SKM-1 (cell line): ENCODE measurements at regions not wholly inside any gene's neighbourhood (a gene's known extent, or its start where the extent isn't known, plus 50 kb on each side); places are given as distances from the start of the nearest gene placed in this dataset.
"Not testable (repeated sequence)": the region's sequence is repeated elsewhere in the genome, so short reads cannot be mapped to it uniquely, and the experiment has no call there.

Experiments used
- DNase-seq: peaks from one replicate; lab custom pipeline; 2025; ENCODE audit not compliant: unreplicated experiment; lab: John Stamatoyannopoulos, UW

DNA sequence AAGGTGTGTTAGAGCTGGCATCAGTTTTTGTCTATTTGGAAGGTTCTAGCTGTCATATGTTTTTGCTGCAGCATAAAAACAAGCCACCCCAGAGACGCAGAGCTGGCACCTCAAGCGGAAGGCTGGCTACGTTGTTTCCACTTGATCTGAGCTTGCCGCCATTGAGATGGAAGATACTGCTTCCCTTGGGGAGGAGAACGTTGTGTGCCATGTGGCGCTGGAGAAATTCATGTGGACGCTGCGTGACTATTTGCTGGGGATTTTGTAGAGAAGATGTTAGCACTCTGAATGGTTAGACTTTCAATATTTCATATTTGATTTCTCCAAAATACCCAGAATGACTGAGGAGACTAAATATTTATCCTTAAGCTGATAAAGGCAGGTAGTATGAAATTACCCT, 216.2 kb upstream of the ST6GAL2 start:
- no peak for DNase-seq

DNA sequence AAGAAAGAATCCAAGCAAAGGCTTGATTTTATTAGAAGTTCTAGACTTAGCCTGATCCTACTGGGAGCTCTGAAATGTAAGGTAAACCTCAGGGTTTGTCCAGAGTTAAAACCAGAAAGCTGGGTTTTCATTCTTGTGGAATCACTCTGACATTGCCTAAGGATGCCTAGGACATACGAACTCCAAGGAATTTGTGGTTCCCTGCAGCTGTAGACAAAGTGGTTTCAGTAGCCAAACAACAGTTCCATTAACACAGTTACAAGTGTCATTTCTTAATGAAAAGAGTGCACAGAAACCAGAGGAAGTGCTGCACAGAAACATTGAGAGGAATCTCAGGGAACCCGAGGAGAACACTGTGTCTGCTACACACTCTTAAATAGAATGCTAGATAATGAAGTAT, 221.4 kb upstream of the ST6GAL2 start:
- no peak for DNase-seq

DNA sequence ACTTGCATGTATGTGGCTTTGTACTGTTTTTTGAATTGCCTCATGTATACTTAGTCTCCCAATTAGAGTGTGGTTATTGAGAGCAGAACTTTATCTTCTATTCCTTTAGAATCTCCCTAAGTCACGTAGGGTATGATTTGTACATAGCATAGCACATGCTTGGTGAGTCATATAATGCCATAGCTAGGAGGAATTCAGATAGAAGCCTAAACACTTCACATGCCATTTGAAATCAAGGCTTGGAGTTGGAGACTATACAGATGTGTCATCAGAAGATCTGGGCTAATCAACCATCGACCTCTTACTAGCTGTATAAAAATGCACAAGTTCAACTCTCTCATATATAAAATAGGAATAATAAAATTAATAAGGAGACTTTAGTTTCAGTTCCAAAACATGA, 222.6 kb upstream of the ST6GAL2 start:
- no peak for DNase-seq

DNA sequence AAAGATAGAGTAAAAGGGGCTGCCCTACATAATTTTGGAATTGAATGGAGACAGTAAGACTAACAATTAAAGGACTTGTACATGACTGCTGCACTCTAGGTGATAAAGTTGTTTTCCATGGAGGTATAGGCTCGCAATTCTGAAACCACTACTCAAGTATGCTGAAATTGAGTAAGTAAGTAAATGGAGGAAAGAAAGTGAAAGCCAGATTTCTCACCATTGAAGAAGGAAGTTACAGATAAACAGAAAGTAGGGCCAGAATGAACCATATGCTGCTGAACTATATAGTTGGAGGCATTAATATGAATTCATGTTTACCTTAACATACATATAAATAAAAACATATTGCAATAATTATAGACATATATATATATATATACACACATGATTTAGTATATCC, 225.7 kb upstream of the ST6GAL2 start:
- no peak for DNase-seq

DNA sequence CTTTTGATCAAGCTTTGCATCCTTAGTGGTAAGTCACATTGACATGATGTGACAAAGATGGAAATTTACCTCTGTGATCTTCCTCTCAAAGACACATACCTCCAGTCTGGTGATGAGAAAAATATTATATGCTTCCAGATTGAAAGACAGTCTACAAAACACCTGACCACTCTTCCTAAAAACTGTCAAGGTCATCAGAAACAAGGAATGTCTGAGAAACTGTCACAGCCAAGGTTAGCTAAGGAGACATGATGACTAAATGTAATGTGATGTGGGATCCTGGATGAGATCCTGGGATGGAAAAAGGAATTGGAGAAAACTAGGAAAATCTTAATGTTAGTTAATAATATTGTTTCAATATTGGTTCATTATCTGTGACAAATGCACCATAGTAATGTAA, 226.6 kb upstream of the ST6GAL2 start:
- no peak for DNase-seq

DNA sequence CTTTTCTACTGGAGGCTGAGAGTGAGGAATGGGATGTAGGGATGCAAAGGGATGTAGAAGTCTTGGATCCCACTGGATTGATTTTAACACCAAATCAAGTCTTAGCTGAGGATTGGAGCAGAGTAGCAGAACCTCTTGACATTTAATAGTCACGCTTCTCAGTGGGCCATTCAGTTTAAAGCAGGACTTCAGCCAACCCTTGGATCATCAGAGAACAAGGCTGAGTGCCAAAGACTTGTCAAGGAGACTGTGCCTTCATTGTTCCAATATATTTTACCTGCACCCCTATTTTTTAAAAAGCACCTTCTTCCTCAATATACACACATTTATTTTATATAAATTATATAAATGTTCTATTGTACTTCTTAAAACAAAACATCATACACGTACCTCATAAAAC, 242.4 kb upstream of the ST6GAL2 start:
- no peak for DNase-seq

DNA sequence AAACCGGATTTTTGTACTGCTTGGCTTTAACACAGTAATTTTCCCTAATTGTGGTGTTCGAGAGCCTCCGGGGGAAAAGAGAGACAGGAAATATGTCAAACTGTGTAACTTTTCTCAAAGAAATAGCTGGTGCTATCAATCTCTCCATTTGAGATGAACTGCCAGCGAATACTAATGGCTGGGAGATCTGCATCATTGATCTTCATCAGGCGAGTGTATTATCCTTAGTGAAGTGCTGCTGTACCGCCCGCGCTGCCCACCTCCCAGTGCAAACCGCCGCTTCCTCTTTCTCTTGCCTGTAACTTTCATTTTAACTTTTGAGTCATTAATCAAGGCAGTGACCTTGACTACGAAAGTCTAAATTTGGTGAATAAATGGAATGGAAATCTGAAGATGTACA, 246.1 kb upstream of the ST6GAL2 start:
- DNase-seq: no peak

DNA sequence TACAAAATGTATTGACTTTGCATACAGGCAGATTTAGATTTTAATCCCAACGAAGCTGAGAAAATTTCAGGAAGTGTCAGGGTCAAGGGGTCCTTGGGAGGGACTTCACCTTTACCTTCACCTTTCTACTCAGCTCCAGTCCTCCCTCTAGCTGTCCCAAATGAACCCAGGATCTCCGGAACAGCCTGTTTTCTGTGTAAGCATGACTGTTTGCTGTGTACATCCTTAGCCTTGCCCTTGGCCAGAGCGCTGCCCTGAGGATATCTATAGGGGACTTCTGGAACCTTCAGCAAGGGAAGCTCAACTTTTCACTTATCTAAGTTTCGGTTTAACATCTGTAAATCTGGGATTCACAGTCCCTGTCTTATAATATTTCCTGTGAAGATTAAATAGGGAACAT, 246.8 kb upstream of the ST6GAL2 start:
- no peak for DNase-seq

DNA sequence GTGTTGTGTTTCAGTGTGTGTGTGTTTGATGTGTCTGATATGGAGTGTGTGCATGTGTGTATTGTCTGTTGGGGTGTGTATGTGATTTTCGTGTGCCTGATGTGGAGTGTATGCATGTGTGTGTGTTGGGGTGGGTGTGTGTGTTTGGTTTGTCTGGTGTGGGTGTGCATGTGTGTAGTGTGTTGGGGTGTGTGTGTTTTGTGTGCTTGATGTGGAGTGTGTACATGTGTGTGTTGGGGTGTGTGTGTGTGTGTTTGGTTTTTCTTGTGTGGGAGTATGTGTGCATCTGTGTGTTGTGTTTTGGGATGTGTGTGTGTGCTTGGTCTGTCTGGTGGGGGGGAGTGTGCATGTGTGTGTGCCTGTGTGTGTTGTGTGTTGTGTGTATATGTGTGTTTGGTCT, 247.4 kb upstream of the ST6GAL2 start:
- no peak for DNase-seq

DNA sequence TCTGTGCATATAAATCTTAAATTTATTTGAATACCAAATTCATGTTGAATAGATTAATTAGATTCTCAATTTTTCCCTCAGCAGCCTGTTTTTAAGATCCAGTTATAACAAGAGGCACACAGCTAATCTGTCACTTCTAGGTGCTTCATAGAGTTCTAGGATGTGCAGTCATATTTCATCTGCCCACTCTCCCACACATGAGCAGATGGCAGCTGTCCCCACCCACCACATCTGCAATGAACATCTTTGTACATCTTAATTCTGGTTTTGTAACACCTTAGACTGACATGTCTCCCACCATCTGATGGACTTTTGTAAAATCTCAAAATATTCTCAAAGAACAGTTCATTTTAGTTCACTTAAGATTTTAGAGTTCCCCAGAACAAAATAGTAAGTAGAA, 250.8 kb upstream of the ST6GAL2 start:
- DNase-seq: no peak

DNA sequence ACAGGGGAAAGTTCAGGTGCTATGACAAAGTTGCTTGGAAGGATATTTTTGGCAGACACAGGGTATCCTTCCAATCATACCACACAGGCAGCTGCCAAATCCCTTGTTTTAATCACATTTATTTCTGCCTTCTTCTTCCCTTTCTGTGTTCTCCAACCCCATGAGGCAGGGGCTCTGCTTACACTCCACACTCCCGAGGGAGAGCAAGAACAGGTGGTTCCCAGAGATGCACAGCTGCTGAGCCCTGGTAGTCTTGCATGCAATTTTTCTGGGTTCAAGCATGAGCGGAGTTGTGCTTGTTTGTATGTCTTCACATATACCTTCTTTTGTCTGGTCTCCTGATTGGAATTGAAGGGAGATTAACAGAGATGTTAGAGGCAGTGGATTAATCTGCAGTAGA, 251.7 kb upstream of the ST6GAL2 start:
- no peak for DNase-seq

DNA sequence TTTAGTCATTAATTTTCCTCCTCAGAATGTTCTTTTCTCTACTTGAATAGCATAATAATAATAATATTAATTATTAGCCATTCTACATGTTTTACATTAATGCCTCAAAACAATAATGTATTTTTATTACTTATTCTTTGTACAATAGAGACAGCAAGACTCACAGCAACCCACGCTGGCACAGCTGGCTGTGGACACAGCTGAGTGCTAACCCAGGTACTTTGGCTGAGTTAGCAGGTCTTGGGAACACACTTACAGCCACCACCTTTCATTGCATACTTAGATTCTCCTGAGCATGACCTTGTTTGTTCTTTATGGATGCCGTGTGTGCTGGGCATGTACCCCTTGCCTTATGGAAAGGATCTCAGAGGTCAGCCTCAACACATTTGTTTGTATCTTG, 260.2 kb upstream of the ST6GAL2 start:
- no peak for DNase-seq

DNA sequence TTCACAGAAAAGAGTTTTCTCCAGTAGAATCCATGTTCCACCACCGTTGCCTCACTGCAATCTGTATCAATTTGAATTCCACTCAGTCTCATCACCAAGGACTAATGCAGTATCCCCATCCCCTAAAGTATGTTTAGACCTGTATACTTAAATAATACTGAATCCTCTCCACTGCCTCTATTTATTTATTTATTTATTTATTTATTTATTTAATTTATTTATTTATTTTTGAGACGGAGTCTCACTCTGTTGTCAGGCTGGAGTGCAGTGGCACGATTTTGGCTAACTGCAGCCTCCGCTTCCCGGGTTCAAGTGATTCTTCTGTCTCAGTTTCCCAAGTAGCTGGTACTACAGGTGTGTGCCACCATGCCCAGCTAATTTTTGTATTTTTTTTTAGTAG, 260.7 kb upstream of the ST6GAL2 start:
- not testable (repeated sequence) for DNase-seq

DNA sequence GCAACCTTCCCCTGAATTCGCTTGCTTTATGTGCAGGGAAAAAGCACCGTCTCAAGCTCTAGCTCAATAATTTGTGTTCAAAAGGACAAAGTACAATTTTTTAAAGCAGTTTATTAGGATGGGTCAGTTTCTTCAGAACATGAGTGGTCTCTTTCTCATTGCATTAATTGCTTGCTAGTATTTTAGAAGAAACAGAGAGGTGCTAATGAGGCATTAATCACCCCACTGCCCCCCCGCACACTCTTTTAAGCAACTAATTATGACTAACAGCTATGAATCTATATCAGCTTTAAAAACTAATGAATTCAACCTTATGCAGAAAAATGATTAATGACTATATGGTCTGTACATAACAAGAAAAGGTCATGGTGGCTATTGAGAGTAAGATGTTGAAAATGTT, 262.1 kb upstream of the ST6GAL2 start:
- DNase-seq: no peak

DNA sequence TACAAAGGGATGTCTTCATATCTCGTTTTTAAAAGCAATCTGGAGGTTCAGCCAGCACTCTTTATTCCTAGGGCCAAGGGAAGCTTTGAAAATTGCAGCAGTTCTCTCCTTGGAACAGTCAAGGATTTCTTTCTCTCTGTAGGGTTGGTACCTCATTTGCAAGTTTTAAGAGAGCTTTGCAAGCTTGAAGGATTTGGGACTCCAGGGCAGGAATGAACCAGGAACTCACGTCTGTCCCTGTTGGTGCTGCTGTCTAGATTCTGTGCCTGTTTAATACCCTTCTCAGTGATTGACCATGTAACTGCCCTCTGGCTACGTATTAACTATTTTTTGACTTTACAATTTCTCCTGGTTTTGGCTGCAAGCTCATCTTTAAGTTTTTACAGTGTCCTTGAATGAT, 262.5 kb upstream of the ST6GAL2 start:
- no peak for DNase-seq

DNA sequence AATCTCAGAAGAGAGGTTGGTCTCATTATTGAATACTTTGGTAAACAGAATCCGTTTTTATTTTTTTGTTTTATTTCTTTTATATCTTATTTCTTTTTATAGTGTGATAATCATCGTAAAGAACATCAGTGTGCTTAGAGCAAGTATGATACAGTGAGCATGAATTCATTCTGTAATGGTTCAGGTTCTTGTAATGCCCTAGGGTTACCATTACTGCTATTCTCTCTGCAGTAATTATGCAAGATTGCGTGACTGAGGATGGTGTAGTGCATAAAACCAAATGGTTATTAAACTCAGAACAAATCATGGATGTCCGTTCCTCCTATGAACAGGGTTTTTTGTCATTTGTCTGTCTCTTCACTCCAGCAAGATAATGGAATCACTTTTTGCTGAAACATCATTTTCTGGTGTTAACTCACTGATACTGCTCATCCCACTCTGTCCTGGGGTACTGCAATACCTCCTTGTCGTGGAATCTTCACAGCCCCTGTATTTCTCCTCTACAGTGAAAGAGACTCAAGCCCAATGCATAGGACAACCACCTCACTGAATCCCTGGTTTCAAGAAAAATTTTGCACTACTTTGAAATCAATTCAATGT, 274.8 kb upstream of the ST6GAL2 start:
- DNase-seq: no peak

DNA sequence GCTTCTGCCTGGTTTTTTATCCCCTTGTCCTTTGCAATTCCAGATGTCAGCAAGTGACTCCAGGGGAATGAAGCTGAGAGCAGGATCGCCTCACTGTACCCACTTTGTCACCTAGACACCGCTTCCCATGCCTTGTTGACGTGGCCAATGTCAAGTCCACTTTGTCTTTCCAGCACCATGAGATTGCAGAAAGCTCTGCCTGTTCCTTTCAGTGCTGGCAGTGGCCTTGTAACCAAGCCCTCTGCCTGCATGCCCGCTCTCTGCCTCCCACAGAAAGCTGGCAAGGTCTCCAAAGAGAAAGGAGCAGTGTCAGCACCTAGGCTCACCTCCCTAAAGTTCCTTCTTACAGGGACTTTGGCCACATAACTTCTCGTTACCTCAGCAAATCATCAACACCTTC, 282.2 kb upstream of the ST6GAL2 start:
- DNase-seq: no peak

DNA sequence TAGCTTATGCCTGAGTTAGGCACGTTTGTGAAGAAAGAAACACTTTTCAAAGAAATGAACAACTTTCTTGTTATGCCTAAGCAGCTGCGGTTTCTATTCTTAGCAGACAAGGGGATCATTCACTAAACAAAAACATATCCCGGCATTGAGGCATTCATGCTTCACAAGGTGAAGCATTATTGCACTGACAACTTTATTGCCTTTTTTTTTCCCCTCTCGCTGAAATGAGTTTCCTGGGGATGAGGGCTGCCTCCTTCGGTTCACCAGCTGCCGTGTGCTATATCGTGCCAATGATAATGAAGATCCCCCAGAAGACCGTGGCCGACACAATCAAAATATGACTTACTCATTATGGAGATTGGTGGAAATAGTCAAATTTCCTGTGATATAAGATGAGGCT, 288.2 kb upstream of the ST6GAL2 start:
- no peak for DNase-seq

DNA sequence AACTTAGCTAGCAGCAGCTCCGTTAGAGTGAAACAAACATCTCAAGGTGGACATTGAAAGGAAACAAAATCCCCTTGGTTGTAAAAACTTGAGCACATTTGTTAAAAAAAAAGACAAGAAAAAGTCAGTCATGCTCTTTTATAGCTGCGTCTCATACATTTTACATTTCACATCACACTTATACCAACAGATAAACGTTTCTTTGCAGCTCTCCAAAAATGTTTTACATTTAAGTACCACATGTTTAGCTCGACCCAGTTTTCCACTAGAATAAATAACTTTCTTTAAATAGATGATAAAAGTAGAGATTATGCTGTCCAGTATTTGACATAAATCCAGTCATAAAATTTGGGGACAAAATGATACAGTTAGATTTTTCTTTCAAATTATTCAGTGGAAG, 297.0 kb upstream of the ST6GAL2 start:
- no peak for DNase-seq

DNA sequence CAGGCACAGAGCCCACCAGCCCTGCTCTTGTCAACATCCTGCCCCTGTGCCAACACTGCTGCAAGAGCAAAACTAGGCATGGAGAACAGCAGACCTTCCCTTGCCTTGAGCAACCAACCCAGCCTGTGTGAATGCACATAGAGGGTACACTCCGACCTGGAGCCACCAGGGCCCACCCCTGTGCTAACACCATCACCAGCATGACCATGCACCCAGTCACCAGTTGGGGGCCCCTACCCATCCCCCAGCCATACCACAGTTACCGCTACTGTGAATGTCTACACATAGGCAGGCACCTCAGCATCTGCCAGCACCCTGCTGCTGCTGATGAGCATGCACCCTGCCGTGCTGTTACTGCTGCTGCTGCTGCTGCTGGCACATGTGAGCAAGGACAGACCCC, 301.9 kb upstream of the ST6GAL2 start:
- DNase-seq: no peak

DNA sequence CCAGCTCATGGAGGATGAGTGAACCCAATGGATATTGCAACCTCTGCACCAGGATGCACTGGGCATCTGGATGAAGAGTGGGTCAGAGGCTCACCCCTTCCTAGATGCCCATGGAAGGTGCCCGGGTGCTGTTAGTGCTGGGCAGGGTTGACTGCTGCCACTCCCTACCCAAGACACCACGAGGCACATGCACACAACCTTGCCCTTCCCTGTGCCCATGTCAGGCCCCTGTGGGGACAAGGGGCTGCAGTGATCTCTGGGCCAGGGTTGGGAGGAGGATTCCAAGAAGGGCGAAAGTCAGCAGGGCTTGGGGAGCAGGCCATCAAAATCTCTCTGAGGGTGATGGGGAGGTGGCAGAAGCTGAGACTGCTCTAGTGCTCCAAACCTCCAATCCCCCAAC, 309.7 kb upstream of the ST6GAL2 start:
- DNase-seq: no peak

DNA sequence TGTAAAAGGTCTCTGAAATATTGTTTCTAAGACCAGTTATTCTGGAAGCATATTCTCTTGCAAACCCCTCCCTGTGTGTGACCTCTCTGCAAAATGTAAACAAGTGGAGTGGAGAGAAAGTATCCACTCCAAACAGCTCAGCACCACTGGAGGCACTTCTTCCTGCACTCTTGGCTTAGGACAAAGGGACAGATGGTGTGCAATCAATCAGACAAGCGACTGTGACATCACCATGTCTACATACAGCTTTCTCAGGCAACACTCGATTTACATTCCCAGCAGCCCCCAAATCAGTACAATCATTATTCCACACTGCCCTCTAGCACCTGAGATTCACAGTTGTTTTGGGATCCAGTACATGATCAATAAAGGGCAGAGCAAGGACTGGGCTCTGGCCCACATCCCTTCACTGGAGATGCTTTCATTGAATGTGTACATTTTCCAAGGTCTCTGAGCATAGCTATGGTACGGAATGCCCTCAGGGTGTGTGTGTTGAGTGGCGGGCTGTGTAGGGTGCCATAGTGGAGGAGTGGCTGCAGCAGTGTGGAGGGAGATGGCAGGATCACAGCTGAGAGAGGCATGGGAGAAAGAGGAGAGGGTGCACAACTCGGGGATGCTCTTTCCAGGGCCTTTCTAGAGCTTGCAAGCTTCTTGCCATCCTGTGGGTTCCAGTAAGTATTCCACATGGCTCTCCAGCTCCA, 311.8 kb upstream of the ST6GAL2 start:
- DNase-seq: no peak

DNA sequence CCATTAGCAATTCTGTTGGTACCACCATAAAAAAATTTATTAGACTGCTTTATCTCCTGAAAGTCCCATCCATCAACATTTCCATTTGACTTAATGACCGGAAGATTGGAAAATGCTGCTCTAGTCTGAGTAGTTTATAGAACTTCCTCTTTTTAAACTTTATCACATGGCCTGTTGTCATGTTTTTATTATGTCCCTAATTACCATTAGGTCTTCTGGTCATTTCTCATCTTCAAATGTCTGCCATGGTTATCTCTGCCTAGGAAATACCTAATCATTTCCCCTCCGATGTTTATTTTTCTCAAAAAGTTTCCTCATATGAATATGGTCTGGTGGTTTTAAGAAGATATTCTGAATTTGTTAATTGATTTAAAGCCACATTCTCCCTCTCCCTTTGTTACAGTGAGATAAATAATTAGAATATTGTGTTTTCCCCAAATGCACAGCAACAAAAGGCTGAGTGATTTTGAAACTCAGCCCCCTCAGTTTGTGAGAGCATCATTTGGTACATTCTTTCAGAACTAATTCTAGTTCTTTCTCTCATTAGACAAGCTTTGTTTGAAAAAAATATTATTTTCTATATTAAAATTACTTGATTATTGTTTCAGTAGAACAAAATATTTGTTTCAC, 317.1 kb upstream of the ST6GAL2 start:
- no peak for DNase-seq
